K562 (cell line): ENCODE measurements at regions not wholly inside any gene's neighbourhood (a gene's known extent, or its start where the extent isn't known, plus 50 kb on each side); places are given as distances from the start of the nearest gene placed in this dataset.

Source experiments
- ATAC-seq: fragments of 200-7000 bp; cut with Tn5 transposase; 3 replicates; pipeline ENCODE4 v1.9.1; 2020; ENCODE audit warnings: moderate library complexity
- BruUV-seq: library from RNA; stranded (reverse); fragments of 400-500 nt; replicated peaks from 2 replicates; lab custom pipeline; 2021; lab: Mats Ljungman, UMichigan
- CTCF ChIA-PET: fragments of 300-600 bp; formaldehyde crosslinking; extraction: SDS; loops from one replicate; lab custom pipeline; 2021; ENCODE audit warnings: low intra/inter-chr PET ratio; lab: Yijun Ruan, JAX
- POLR2A ChIA-PET: fragments of 300-600, 350-650 bp; sonication (Branson Sonifier 250); formaldehyde crosslinking; extraction: SDS; loops from one replicate; lab custom pipeline; 2021; ENCODE audit warnings: antibody characterized with exemption, inconsistent platforms; lab: Yijun Ruan, JAX
- DNase-seq, 4 experiments: peaks; one replicate each; pipeline versions ENCODE4 v3.0.0 to v3.0.0-alpha.2; 2011 to 2018; ENCODE audit warnings: low spot score in 3 of 4, mixed read lengths in 3 of 4; ENCODE audit errors: extremely low read depth in 1 of 4
- FAIRE-seq: peaks from 2 replicates; lab custom pipeline; 2011; peaks lifted over from hg19 to GRCh38; lab: Jason Lieb, UNC
- H2AFZ ChIP-seq: 2 replicates; pipeline ENCODE4 v1.6.0; 2011; ENCODE audit warnings: low read depth, low read length, control low read depth, inconsistent platforms
- H3K27ac ChIP-seq: fragments of 200-600 bp; 3 replicates; pipeline ENCODE4 v1.8.0; 2011; ENCODE audit warnings: low read depth, mild to moderate bottlenecking, control low read depth, inconsistent platforms, low read length, moderate library complexity, mixed read lengths; ENCODE audit errors: extremely low read depth
- H3K27me3 ChIP-seq, 2 experiments: fragments of 300-600 bp in 1 of 2; 2 replicates in 1 of 2; 3 replicates in 1 of 2; pipeline versions ENCODE4 v1.6.0 to v1.8.0; 2011; ENCODE audit warnings: inconsistent platforms in 2 of 2, low read length in 2 of 2, mild to moderate bottlenecking in 1 of 2, mixed read lengths in 1 of 2, moderate library complexity in 1 of 2; ENCODE audit not compliant: control insufficient read depth in 2 of 2, insufficient read depth in 2 of 2
- H3K36me3 ChIP-seq: fragments of 300-600 bp; 3 replicates; pipeline ENCODE4 v1.8.0; 2011; ENCODE audit warnings: mild to moderate bottlenecking, low read length, inconsistent platforms; ENCODE audit not compliant: control insufficient read depth, insufficient read depth
- H3K4me1 ChIP-seq, 2 experiments: fragments of 200-600 bp in 1 of 2; replicated peaks in 1 of 2; 2 replicates in 1 of 2; 3 replicates in 1 of 2; pipeline versions ENCODE4 v1.5.1 to v1.8.0; 2011; ENCODE audit warnings: inconsistent platforms in 2 of 2, low read length in 2 of 2, mild to moderate bottlenecking in 1 of 2, mixed read lengths in 1 of 2, moderate library complexity in 1 of 2; ENCODE audit not compliant: control insufficient read depth in 2 of 2, insufficient read depth in 2 of 2
- H3K4me2 ChIP-seq: 2 replicates; pipeline ENCODE4 v1.6.1; 2011; ENCODE audit warnings: low read length, control low read depth, inconsistent platforms, mixed read lengths; ENCODE audit not compliant: insufficient read depth
- H3K4me3 ChIP-seq: fragments of 200-600 bp; sonication (generic), shearing (Covaris generic); 2 replicates; pipeline ENCODE4 v1.5.1; 2016; ENCODE audit warnings: control low read depth, inconsistent platforms
- H3K79me2 ChIP-seq: fragments of 200-600 bp; 3 replicates; pipeline ENCODE4 v1.8.0; 2011; ENCODE audit warnings: low read length, inconsistent platforms; ENCODE audit not compliant: control insufficient read depth, insufficient read depth
- H3K9ac ChIP-seq, 2 experiments: 2 replicates each; pipeline versions ENCODE4 v1.6.0 to v1.6.1; 2011; ENCODE audit warnings: low read depth in 2 of 2, low read length in 2 of 2, control low read depth in 1 of 2, inconsistent platforms in 1 of 2, mild to moderate bottlenecking in 1 of 2, mixed read lengths in 1 of 2; ENCODE audit not compliant: insufficient read depth in 1 of 2
- H3K9me1 ChIP-seq: one replicate; pipeline ENCODE4 v1.6.0; 2011; ENCODE audit warnings: inconsistent platforms, mild to moderate bottlenecking, low read length, moderate library complexity; ENCODE audit not compliant: control insufficient read depth, insufficient read depth
- H3K9me3 ChIP-seq: replicated peaks from 2 replicates; pipeline ENCODE4 v1.5.1; 2011; ENCODE audit warnings: low read depth, low read length, inconsistent platforms; ENCODE audit not compliant: control insufficient read depth, insufficient read depth
- H4K20me1 ChIP-seq: replicated peaks from 2 replicates; pipeline ENCODE4 v1.6.1; 2011; ENCODE audit warnings: low read length, inconsistent platforms, mixed read lengths; ENCODE audit not compliant: control insufficient read depth, insufficient read depth
- CEBPG ChIP-seq, 3 experiments: fragments of 200-800 bp in 1 of 3; sonication (Bioruptor generic) in 1 of 3; sonication (generic) in 1 of 3; formaldehyde crosslinking in 1 of 3; IDR thresholded peaks in 2 of 3; conservative IDR thresholded peaks in 1 of 3; 2 replicates each; pipeline versions ENCODE4 v1.6.1 to v1.8.0; 2016 to 2022; ENCODE audit warnings: missing compliant biosample characterization in 2 of 3, missing genetic modification characterization in 2 of 3, mild to moderate bottlenecking in 1 of 3, missing genetic modification reagents in 1 of 3
- DIDO1 ChIP-seq: fragments of 450-650 bp; IDR thresholded peaks from 2 replicates; pipeline ENCODE4 v1.6.1; 2016; ENCODE audit warnings: low read depth, missing biosample characterization, missing genetic modification characterization
- PHF21A ChIP-seq: fragments of 450-650 bp; IDR thresholded peaks from 2 replicates; pipeline ENCODE4 v1.6.1; 2017; ENCODE audit warnings: low read depth, borderline replicate concordance
- RBBP5 ChIP-seq: fragments of 200-600 bp; sonication (generic); IDR thresholded peaks from 2 replicates; pipeline ENCODE4 v1.6.1; 2012; ENCODE audit warnings: borderline replicate concordance, mild to moderate bottlenecking, low read length, control low read depth, inconsistent platforms; ENCODE audit not compliant: insufficient read depth, poor library complexity, severe bottlenecking
- TAF1 ChIP-seq: IDR thresholded peaks from 2 replicates; pipeline ENCODE4 v1.6.1; 2011; ENCODE audit warnings: mild to moderate bottlenecking, low read length, moderate library complexity; ENCODE audit not compliant: insufficient read depth, control insufficient read depth, severe bottlenecking; ENCODE audit errors: extremely low read depth
- TEAD2 ChIP-seq: fragments of 450-650 bp; IDR thresholded peaks from 2 replicates; pipeline ENCODE4 v1.6.1; 2016; ENCODE audit warnings: missing genetic modification characterization, control low read depth, missing compliant biosample characterization
- ZNF121 ChIP-seq: sonication (generic); formaldehyde crosslinking; conservative IDR thresholded peaks from 2 replicates; pipeline ENCODE4 v1.8.0; 2022; ENCODE audit warnings: missing genetic modification reagents
- ZNF124 ChIP-seq: sonication (generic); formaldehyde crosslinking; IDR thresholded peaks from 2 replicates; pipeline ENCODE4 v1.8.1; 2022; ENCODE audit warnings: missing genetic modification reagents
- ZNF583 ChIP-seq: fragments of 250-450 bp; sonication (Bioruptor Pico); IDR thresholded peaks from 2 replicates; pipeline ENCODE4 v1.4.0; 2020
- ZNF589 ChIP-seq: fragments of 200-800 bp; sonication (Bioruptor generic); IDR thresholded peaks from 2 replicates; pipeline ENCODE4 v1.6.1; 2016; ENCODE audit warnings: low read depth, missing genetic modification characterization, missing compliant biosample characterization
- ZNF668 ChIP-seq: fragments of 250-450 bp; sonication (Bioruptor Pico); IDR thresholded peaks from 2 replicates; pipeline ENCODE4 v1.8.0; 2022; ENCODE audit warnings: mild to moderate bottlenecking, inconsistent platforms
- ZNF707 ChIP-seq: fragments of 250-450 bp; sonication (Bioruptor Pico); conservative IDR thresholded peaks from 2 replicates; pipeline ENCODE4 v1.8.0; 2022; ENCODE audit warnings: inconsistent platforms, mild to moderate bottlenecking, moderate library complexity
- WGBS: fragments of 100-300 bp; shearing (Covaris generic); methylation state at CpG from one replicate; pipeline ENCODE4 v1.1.6; 2016; ENCODE audit warnings: low coverage, mixed read lengths; ENCODE audit not compliant: insufficient coverage; ENCODE audit errors: missing lambda C conversion rate; 5-methylcytosine and 5-hydroxymethylcytosine counted together
- in situ Hi-C: fragments of 300-500 bp; cut with MboI; formaldehyde crosslinking; loops from 4 replicates; pipeline ENCODE4 v1.15.0; 2018; ENCODE audit warnings: inconsistent platforms, mixed read lengths
- intact Hi-C: fragments of 100-400 bp; cut with micrococcal nuclease; formaldehyde crosslinking; loops from 2 replicates; pipeline ENCODE4 v1.14.2; 2022
- TF ChIP-seq, protein P1 (sequence below): fragments of 250-450 bp; sonication (Bioruptor Pico); IDR thresholded peaks from 2 replicates; pipeline ENCODE4 v1.5.0; 2021

DNA sequence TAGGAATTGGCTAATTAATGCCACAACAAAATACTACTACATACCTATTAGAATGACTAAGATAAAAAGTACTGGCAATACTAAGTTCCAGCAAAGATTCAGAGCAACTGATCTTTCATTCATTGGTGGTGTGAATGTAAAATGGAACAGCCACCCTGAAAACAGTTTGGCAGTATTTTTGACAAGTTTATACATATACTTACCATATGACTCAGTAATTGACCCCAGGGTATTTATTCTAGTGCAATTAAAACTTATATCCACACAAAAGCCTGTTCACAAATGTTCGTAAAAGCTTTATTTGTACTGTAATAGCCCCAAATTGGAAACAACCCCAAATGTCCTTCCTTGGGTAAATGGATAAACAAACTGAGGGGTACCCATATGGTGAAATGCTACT lies 270.8 kb upstream of the ACTBL2 start:
- no TSS peak for BruUV-seq
- FAIRE-seq (no peak), ATAC-seq (no peak), DNase-seq (no peak)
- intact Hi-C loops (no loop called here), in situ Hi-C loops (no loop called here)
- H3K9ac ChIP-seq, result no peak overlapping the region
- WGBS, result 0% methylated on average over 1 of the region's 1 CpG
- no peaks in the 10 kb centered on the region for H3K79me2 ChIP-seq
- TF ChIP-seq DIDO1 (tag), result no peak
- TF ChIP-seq PHF21A, result no peak
- TF ChIP-seq TAF1, result no peak
- TF ChIP-seq ZNF589, result no peak
- no peak for TF ChIP-seq ZNF121 (CRISPR knock-in tag)
- no peak for TF ChIP-seq RBBP5
- no peak for TF ChIP-seq ZNF124
- TF ChIP-seq ZNF583, result no peak
- TF ChIP-seq ZNF707 (CRISPR knock-in tag), result no peak
- TF ChIP-seq, protein P1, sequence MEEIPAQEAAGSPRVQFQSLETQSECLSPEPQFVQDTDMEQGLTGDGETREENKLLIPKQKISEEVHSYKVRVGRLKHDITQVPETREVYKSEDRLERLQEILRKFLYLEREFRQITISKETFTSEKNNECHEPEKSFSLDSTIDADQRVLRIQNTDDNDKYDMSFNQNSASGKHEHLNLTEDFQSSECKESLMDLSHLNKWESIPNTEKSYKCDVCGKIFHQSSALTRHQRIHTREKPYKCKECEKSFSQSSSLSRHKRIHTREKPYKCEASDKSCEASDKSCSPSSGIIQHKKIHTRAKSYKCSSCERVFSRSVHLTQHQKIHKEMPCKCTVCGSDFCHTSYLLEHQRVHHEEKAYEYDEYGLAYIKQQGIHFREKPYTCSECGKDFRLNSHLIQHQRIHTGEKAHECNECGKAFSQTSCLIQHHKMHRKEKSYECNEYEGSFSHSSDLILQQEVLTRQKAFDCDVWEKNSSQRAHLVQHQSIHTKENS (CRISPR knock-in tag), result no peak
- TF ChIP-seq CEBPG (CRISPR knock-in tag; IDR thresholded peaks at IDR 0.05), result no peak
- TF ChIP-seq CEBPG (tag; conservative IDR thresholded peaks at IDR 0.05 in 1 of 2, IDR thresholded peaks at IDR 0.05 in 1 of 2), result no peak
- TF ChIP-seq TEAD2 (tag), result no peak
- no peak for TF ChIP-seq ZNF668
- H4K20me1 ChIP-seq, result no peaks in the 10 kb centered on the region
- H3K27me3 ChIP-seq, result 0 out of 5 replicates have a peak, but pooled peaks cover 0 to 4% of the 10 kb centered on the region in 2 experiments
- H3K36me3 ChIP-seq, result no peaks in the 10 kb centered on the region
- H3K4me2 ChIP-seq, result no peak overlapping the region
- no peaks in the 10 kb centered on the region for H3K9me1 ChIP-seq
- ChIA-PET POLR2A (no interaction called here), CTCF (no interaction called here)
- no peak overlapping the region for H3K27ac ChIP-seq
- H3K9me3 ChIP-seq, result no peaks in the 10 kb centered on the region
- no peak overlapping the region for H3K4me3 ChIP-seq
- H3K4me1 ChIP-seq, result no peaks in the 10 kb centered on the region
- H2AFZ ChIP-seq, result no peak overlapping the region
